Lung (tissue), 11 donors: ENCODE measurements at regions not wholly inside any gene's neighbourhood (a gene's known extent, or its start where the extent isn't known, plus 50 kb on each side); places are given as distances from the start of the nearest gene placed in this dataset.

Source experiments
- ATAC-seq: fragments of 200-7000 bp; cut with Tn5 transposase; one replicate; pipeline ENCODE4 v1.9.1; 2020; ENCODE audit warnings: moderate number of reproducible peaks; ENCODE audit not compliant: insufficient read depth, low FRiP score
- DNase-seq, 3 donors: peaks; one replicate each; pipeline ENCODE4 v3.0.0-alpha.2; 2013 to 2017
- H3K27ac ChIP-seq, 2 donors: one replicate each; pipeline ENCODE4 v1.5.1; 2013; ENCODE audit warnings: mild to moderate bottlenecking in 2 of 2, moderate library complexity in 2 of 2, control low read depth in 1 of 2, inconsistent platforms in 1 of 2, low read depth in 1 of 2, low read length in 1 of 2
- H3K27me3 ChIP-seq, 3 donors: one replicate each; pipeline ENCODE4 v1.5.1; 2013; ENCODE audit warnings: low read length in 2 of 3; ENCODE audit not compliant: control insufficient read depth in 3 of 3, insufficient read depth in 3 of 3
- H3K36me3 ChIP-seq, 4 donors: one replicate each; pipeline ENCODE4 v1.5.1; 2013; ENCODE audit warnings: low read length in 4 of 4, mild to moderate bottlenecking in 1 of 4, moderate library complexity in 1 of 4; ENCODE audit not compliant: control insufficient read depth in 4 of 4, insufficient read depth in 4 of 4
- H3K4me1 ChIP-seq, 5 donors: one replicate each; pipeline ENCODE4 v1.5.1; 2013; ENCODE audit warnings: low read length in 5 of 5, mild to moderate bottlenecking in 2 of 5, moderate library complexity in 1 of 5; ENCODE audit not compliant: control insufficient read depth in 5 of 5, insufficient read depth in 5 of 5
- H3K4me3 ChIP-seq: one replicate; pipeline ENCODE4 v1.5.1; 2013; ENCODE audit warnings: mild to moderate bottlenecking, control low read depth, moderate library complexity
- H3K9ac ChIP-seq, 2 donors: one replicate each; pipeline ENCODE4 v1.5.1; 2013; ENCODE audit warnings: low read length in 2 of 2, control low read depth in 1 of 2; ENCODE audit not compliant: insufficient read depth in 1 of 2
- H3K9me3 ChIP-seq, 4 donors: one replicate each; pipeline ENCODE4 v1.5.1; 2013; ENCODE audit warnings: low read length in 3 of 4, mild to moderate bottlenecking in 1 of 4, moderate library complexity in 1 of 4; ENCODE audit not compliant: control insufficient read depth in 4 of 4, insufficient read depth in 3 of 4
- WGBS, 2 donors: extraction: QIAGEN DNeasy Blood & Tissue Kit; methylation state at CpG; one replicate each; pipeline ENCODE4 v1.1.7; 2013; 5-methylcytosine and 5-hydroxymethylcytosine counted together
- TF ChIP-seq, protein P1 (sequence below): IDR thresholded peaks from 2 replicates; pipeline ENCODE4 v1.5.1; 2012; ENCODE audit warnings: mild to moderate bottlenecking; ENCODE audit errors: control extremely low read depth, extremely low read depth
- donor health status: control.
- donor health status: control.
- donor health status: Bipolar disorder and iron deficiency.
- donor health status: healthy.
- donor health status: DM: yes; HTN: yes; CAD: no.

DNA sequence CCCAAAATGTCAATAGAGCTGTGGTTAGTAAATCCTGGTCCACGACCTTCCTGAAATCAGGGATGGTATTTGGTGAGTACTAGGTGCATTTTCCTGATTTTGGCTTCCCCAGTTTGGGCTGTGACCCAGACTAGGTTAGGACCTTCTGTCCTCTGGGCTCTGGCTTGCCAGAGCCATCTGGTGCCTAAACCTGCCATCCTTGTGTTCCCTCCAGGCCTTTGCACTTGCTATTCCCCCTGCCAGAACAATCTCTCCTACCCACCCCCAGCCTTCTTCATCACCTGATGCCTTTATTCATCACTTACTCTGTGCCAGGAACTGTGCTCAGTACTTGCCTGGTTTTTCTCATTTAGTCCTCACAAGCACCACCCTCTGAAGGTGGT is 216.7 kb downstream of the RBM19 start:
- TF ChIP-seq, protein P1, sequence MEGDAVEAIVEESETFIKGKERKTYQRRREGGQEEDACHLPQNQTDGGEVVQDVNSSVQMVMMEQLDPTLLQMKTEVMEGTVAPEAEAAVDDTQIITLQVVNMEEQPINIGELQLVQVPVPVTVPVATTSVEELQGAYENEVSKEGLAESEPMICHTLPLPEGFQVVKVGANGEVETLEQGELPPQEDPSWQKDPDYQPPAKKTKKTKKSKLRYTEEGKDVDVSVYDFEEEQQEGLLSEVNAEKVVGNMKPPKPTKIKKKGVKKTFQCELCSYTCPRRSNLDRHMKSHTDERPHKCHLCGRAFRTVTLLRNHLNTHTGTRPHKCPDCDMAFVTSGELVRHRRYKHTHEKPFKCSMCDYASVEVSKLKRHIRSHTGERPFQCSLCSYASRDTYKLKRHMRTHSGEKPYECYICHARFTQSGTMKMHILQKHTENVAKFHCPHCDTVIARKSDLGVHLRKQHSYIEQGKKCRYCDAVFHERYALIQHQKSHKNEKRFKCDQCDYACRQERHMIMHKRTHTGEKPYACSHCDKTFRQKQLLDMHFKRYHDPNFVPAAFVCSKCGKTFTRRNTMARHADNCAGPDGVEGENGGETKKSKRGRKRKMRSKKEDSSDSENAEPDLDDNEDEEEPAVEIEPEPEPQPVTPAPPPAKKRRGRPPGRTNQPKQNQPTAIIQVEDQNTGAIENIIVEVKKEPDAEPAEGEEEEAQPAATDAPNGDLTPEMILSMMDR, result no peak
- H3K36me3 ChIP-seq, result no peaks in the 10 kb centered on the region
- H3K4me1 ChIP-seq, result no peaks in the 10 kb centered on the region
- no peak overlapping the region for H3K27ac ChIP-seq
- H3K9ac ChIP-seq, result no peak overlapping the region
- H3K9me3 ChIP-seq, result peaks cover 0 to 15% (median under 1%) of the 10 kb centered on the region in 4 donors
- H3K27me3 ChIP-seq, result peaks cover 0 to 28% (median 4%) of the 10 kb centered on the region in 3 donors
- DNase-seq, result no peak
- ATAC-seq, result no peak
- WGBS, 2 donors, result 42 to 70% methylated on average over 1 of the region's 1 CpG
- H3K4me3 ChIP-seq, result no peak overlapping the region

DNA sequence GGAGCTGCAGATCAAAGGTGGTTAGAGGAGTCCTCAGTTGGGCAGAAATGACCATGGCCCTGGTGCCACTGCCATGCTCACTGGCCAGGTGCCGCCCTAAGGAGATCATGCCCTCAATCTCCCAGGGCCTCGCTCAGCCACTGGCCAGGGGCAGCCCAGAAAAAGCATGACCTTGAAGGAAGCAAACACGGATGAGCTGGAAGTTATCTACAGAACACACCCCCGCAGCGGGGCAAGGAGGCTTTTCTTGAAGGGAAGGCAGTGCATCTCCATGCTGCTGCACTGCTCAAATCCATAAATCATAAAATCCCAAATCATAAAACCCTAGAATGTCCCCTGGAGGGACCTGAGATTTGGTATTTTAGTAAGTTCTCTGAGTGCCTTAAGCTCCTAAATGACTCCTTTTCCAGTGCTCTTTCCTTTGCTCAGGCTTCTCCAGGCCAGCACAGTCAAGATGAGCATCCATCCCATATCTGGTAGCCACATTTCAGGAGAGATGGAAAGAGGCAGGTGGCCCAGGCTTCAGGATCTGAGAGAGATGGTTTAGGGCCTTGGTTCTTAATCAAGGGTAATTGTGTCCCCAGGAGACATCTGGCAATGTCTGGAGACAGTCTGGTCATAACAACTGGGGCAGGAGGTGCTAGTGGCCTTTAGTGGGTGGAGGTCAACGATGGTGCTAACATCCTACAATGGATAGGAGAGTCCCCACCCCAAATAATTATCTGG is 217.3 kb downstream of the RBM19 start:
- Histone ChIP-seq H3K36me3 (no peaks in the 10 kb centered on the region), H3K4me3 (no peak overlapping the region), H3K4me1 (no peaks in the 10 kb centered on the region), H3K27ac (no peak overlapping the region), H3K9me3 (peaks cover 0 to 15% (median under 1%) of the 10 kb centered on the region in 4 donors), H3K9ac (no peak overlapping the region), H3K27me3 (peaks cover 0 to 29% (median 4%) of the 10 kb centered on the region in 3 donors)
- TF ChIP-seq, protein P1, result no peak
- WGBS, 2 donors, result 66 to 71% methylated on average over 6 of the region's 6 CpGs
- ATAC-seq (no peak), DNase-seq (no peak)

DNA sequence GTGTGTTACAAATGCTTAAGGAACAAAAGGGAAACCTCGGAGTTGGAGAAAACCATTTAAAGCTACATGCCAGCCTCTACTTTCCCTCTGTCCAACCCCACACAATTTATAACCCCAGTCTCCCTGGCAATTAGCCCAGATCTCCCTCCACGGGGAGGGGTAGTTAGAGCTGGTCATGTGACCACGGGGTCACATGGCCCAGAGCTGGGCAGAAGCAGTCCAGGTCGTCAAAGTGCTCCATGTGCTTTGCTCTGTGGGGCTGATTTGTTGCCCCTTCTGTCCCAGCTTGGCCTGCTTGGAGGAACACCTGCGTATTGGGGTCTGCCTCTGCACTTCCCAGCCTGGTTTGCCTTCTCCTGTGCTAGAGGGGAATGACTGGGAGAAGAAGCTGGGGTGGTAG is 219.1 kb downstream of the RBM19 start:
- DNase-seq, result peak in 2 of 3 donors; percentile 11 to 13
- Histone ChIP-seq H3K4me1 (no peaks in the 10 kb centered on the region), H3K27ac (no peak overlapping the region), H3K27me3 (peaks cover 0 to 30% (median 4%) of the 10 kb centered on the region in 3 donors), H3K9ac (no peak overlapping the region), H3K36me3 (no peaks in the 10 kb centered on the region), H3K9me3 (peaks cover 0 to 10% (median under 1%) of the 10 kb centered on the region in 4 donors), H3K4me3 (no peak overlapping the region)
- 49 to 57% methylated on average over 5 of the region's 5 CpGs for WGBS, 2 donors
- ATAC-seq, result no peak
- TF ChIP-seq, protein P1, result no peak
